AG04449 (cell line): ENCODE measurements at regions not wholly inside any gene's neighbourhood (a gene's known extent, or its start where the extent isn't known, plus 50 kb on each side); places are given as distances from the start of the nearest gene placed in this dataset.

ENCODE experiments used
- CTCF ChIA-PET: fragments of 350-600 bp; formaldehyde crosslinking; extraction: SDS; loops from one replicate; lab custom pipeline; 2021; ENCODE audit warnings: antibody characterized with exemption; lab: Yijun Ruan, JAX
- POLR2A ChIA-PET: fragments of 400-600, 350-600 bp; formaldehyde crosslinking; extraction: SDS; loops from one replicate; lab custom pipeline; 2020; ENCODE audit warnings: antibody characterized with exemption, inconsistent platforms; lab: Yijun Ruan, JAX
- DNase-seq: peaks from one replicate; pipeline ENCODE4 v3.0.0-alpha.2; 2010; ENCODE audit warnings: low read depth, low spot score
- H3K4me3 ChIP-seq: 2 replicates; pipeline ENCODE4 v1.5.1; 2011; ENCODE audit warnings: low read depth, mild to moderate bottlenecking, control low read depth, low read length
- CTCF ChIP-seq: IDR thresholded peaks from one replicate; pipeline ENCODE4 v1.5.1; 2011; ENCODE audit warnings: mild to moderate bottlenecking, moderate library complexity, low read length, control low read depth, inconsistent platforms; ENCODE audit not compliant: insufficient read depth; ENCODE audit errors: missing control alignments

- CTCF ChIA-PET: no interaction called here
- DNase-seq: no peak
- H3K4me3 ChIP-seq: no peak overlapping the region
- TF ChIP-seq CTCF: no peak
- POLR2A ChIA-PET: no interaction called here
Observed at GRCh38 chr11:44457862-44458261, 107.6 kb upstream of the CD82 start.

GRCh38 chr11:44463751-44464150 is 101.7 kb upstream of the CD82 start:
- DNase-seq: no peak
- CTCF ChIA-PET: interaction anchor here (0.7 kb wide), 1 partner anchor 329 kb away, joined by 3 read pairs; no protein-coding TSS in a partner anchor
- no peak overlapping the region for H3K4me3 ChIP-seq
- POLR2A ChIA-PET: no interaction called here
- TF ChIP-seq CTCF: no peak

GRCh38 chr11:44464741-44465140 is 100.7 kb upstream of the CD82 start:
- POLR2A ChIA-PET: no interaction called here
- no peak for TF ChIP-seq CTCF
- CTCF ChIA-PET: no interaction called here
- H3K4me3 ChIP-seq: no peak overlapping the region
- no peak for DNase-seq

GRCh38 chr11:44466531-44467205 is 98.8 kb upstream of the CD82 start:
- CTCF ChIA-PET: no interaction called here
- POLR2A ChIA-PET: no interaction called here
- DNase-seq: no peak
- no peak overlapping the region for H3K4me3 ChIP-seq
- TF ChIP-seq CTCF: no peak

GRCh38 chr11:44467413-44467812 is 98.0 kb upstream of the CD82 start:
- CTCF ChIA-PET: no interaction called here
- POLR2A ChIA-PET: no interaction called here
- no peak for TF ChIP-seq CTCF
- no peak for DNase-seq
- no peak overlapping the region for H3K4me3 ChIP-seq

GRCh38 chr11:44467931-44468330 is 97.5 kb upstream of the CD82 start:
- TF ChIP-seq CTCF: no peak
- no peak for DNase-seq
- POLR2A ChIA-PET: no interaction called here
- CTCF ChIA-PET: no interaction called here
- no peak overlapping the region for H3K4me3 ChIP-seq
